K562 (cell line): ENCODE measurements at regions not wholly inside any gene's neighbourhood (a gene's known extent, or its start where the extent isn't known, plus 50 kb on each side); places are given as distances from the start of the nearest gene placed in this dataset.

ENCODE experiments used
- ATAC-seq: fragments of 200-7000 bp; cut with Tn5 transposase; 3 replicates; pipeline ENCODE4 v1.9.1; 2020; ENCODE audit warnings: moderate library complexity
- BruUV-seq: library from RNA; stranded (reverse); fragments of 400-500 nt; replicated peaks from 2 replicates; lab custom pipeline; 2021; lab: Mats Ljungman, UMichigan
- CTCF ChIA-PET: fragments of 300-600 bp; formaldehyde crosslinking; extraction: SDS; loops from one replicate; lab custom pipeline; 2021; ENCODE audit warnings: low intra/inter-chr PET ratio; lab: Yijun Ruan, JAX
- POLR2A ChIA-PET: fragments of 300-600, 350-650 bp; sonication (Branson Sonifier 250); formaldehyde crosslinking; extraction: SDS; loops from one replicate; lab custom pipeline; 2021; ENCODE audit warnings: antibody characterized with exemption, inconsistent platforms; lab: Yijun Ruan, JAX
- DNase-seq, 4 experiments: peaks; one replicate each; pipeline versions ENCODE4 v3.0.0 to v3.0.0-alpha.2; 2011 to 2018; ENCODE audit warnings: low spot score in 3 of 4, mixed read lengths in 3 of 4; ENCODE audit errors: extremely low read depth in 1 of 4
- FAIRE-seq: peaks from 2 replicates; lab custom pipeline; 2011; peaks lifted over from hg19 to GRCh38; lab: Jason Lieb, UNC
- H2AFZ ChIP-seq: 2 replicates; pipeline ENCODE4 v1.6.0; 2011; ENCODE audit warnings: low read depth, low read length, control low read depth, inconsistent platforms
- H3K27ac ChIP-seq: fragments of 200-600 bp; 3 replicates; pipeline ENCODE4 v1.8.0; 2011; ENCODE audit warnings: low read depth, mild to moderate bottlenecking, control low read depth, inconsistent platforms, low read length, moderate library complexity, mixed read lengths; ENCODE audit errors: extremely low read depth
- H3K27me3 ChIP-seq, 2 experiments: fragments of 300-600 bp in 1 of 2; 2 replicates in 1 of 2; 3 replicates in 1 of 2; pipeline versions ENCODE4 v1.6.0 to v1.8.0; 2011; ENCODE audit warnings: inconsistent platforms in 2 of 2, low read length in 2 of 2, mild to moderate bottlenecking in 1 of 2, mixed read lengths in 1 of 2, moderate library complexity in 1 of 2; ENCODE audit not compliant: control insufficient read depth in 2 of 2, insufficient read depth in 2 of 2
- H3K36me3 ChIP-seq: fragments of 300-600 bp; 3 replicates; pipeline ENCODE4 v1.8.0; 2011; ENCODE audit warnings: mild to moderate bottlenecking, low read length, inconsistent platforms; ENCODE audit not compliant: control insufficient read depth, insufficient read depth
- H3K4me1 ChIP-seq, 2 experiments: fragments of 200-600 bp in 1 of 2; replicated peaks in 1 of 2; 2 replicates in 1 of 2; 3 replicates in 1 of 2; pipeline versions ENCODE4 v1.5.1 to v1.8.0; 2011; ENCODE audit warnings: inconsistent platforms in 2 of 2, low read length in 2 of 2, mild to moderate bottlenecking in 1 of 2, mixed read lengths in 1 of 2, moderate library complexity in 1 of 2; ENCODE audit not compliant: control insufficient read depth in 2 of 2, insufficient read depth in 2 of 2
- H3K4me2 ChIP-seq: 2 replicates; pipeline ENCODE4 v1.6.1; 2011; ENCODE audit warnings: low read length, control low read depth, inconsistent platforms, mixed read lengths; ENCODE audit not compliant: insufficient read depth
- H3K4me3 ChIP-seq: fragments of 200-600 bp; sonication (generic), shearing (Covaris generic); 2 replicates; pipeline ENCODE4 v1.5.1; 2016; ENCODE audit warnings: control low read depth, inconsistent platforms
- H3K79me2 ChIP-seq: fragments of 200-600 bp; 3 replicates; pipeline ENCODE4 v1.8.0; 2011; ENCODE audit warnings: low read length, inconsistent platforms; ENCODE audit not compliant: control insufficient read depth, insufficient read depth
- H3K9ac ChIP-seq, 2 experiments: 2 replicates each; pipeline versions ENCODE4 v1.6.0 to v1.6.1; 2011; ENCODE audit warnings: low read depth in 2 of 2, low read length in 2 of 2, control low read depth in 1 of 2, inconsistent platforms in 1 of 2, mild to moderate bottlenecking in 1 of 2, mixed read lengths in 1 of 2; ENCODE audit not compliant: insufficient read depth in 1 of 2
- H3K9me1 ChIP-seq: one replicate; pipeline ENCODE4 v1.6.0; 2011; ENCODE audit warnings: inconsistent platforms, mild to moderate bottlenecking, low read length, moderate library complexity; ENCODE audit not compliant: control insufficient read depth, insufficient read depth
- H3K9me3 ChIP-seq: replicated peaks from 2 replicates; pipeline ENCODE4 v1.5.1; 2011; ENCODE audit warnings: low read depth, low read length, inconsistent platforms; ENCODE audit not compliant: control insufficient read depth, insufficient read depth
- H4K20me1 ChIP-seq: replicated peaks from 2 replicates; pipeline ENCODE4 v1.6.1; 2011; ENCODE audit warnings: low read length, inconsistent platforms, mixed read lengths; ENCODE audit not compliant: control insufficient read depth, insufficient read depth
- CTBP1 ChIP-seq: fragments of 450-650 bp; IDR thresholded peaks from 2 replicates; pipeline ENCODE4 v1.6.1; 2016; ENCODE audit warnings: borderline replicate concordance
- ESRRA ChIP-seq: fragments of 450-650 bp; IDR thresholded peaks from 2 replicates; pipeline ENCODE4 v1.6.1; 2014; ENCODE audit warnings: low read depth, mild to moderate bottlenecking, moderate library complexity, borderline replicate concordance
- ETS2 ChIP-seq: IDR thresholded peaks from 2 replicates; pipeline ENCODE4 v1.6.1; 2016; ENCODE audit warnings: borderline replicate concordance, missing genetic modification characterization, mild to moderate bottlenecking, moderate library complexity, missing compliant biosample characterization; ENCODE audit not compliant: poor library complexity, severe bottlenecking
- NBN ChIP-seq: fragments of 450-650 bp; IDR thresholded peaks from 2 replicates; pipeline ENCODE4 v1.6.1; 2016; ENCODE audit warnings: low read depth, mild to moderate bottlenecking
- U2AF1 ChIP-seq: fragments of 200-400 bp; formaldehyde crosslinking; optimal IDR thresholded peaks from 2 replicates; pipeline ENCODE3; 2017; ENCODE audit warnings: mild to moderate bottlenecking, low read depth, low read length, moderate library complexity
- ZNF561 ChIP-seq: fragments of 450-650 bp; formaldehyde crosslinking; conservative IDR thresholded peaks from 2 replicates; pipeline ENCODE4 v1.4.0; 2020; ENCODE audit warnings: mild to moderate bottlenecking, moderate library complexity
- ZNF785 ChIP-seq: fragments of 250-450 bp; sonication (Bioruptor Pico); IDR thresholded peaks from 2 replicates; pipeline ENCODE4 v1.4.0; 2020; ENCODE audit warnings: mild to moderate bottlenecking
- in situ Hi-C: fragments of 300-500 bp; cut with MboI; formaldehyde crosslinking; loops from 4 replicates; pipeline ENCODE4 v1.15.0; 2018; ENCODE audit warnings: inconsistent platforms, mixed read lengths
- intact Hi-C: fragments of 100-400 bp; cut with micrococcal nuclease; formaldehyde crosslinking; loops from 2 replicates; pipeline ENCODE4 v1.14.2; 2022
- TF ChIP-seq, protein P1 (sequence below), 2 experiments: IDR thresholded peaks in 1 of 2; conservative IDR thresholded peaks in 1 of 2; 2 replicates each; pipeline ENCODE4 v1.6.1; 2016; ENCODE audit warnings: low read depth in 2 of 2, mild to moderate bottlenecking in 1 of 2, missing compliant biosample characterization in 1 of 2, missing genetic modification characterization in 1 of 2, moderate library complexity in 1 of 2
- TF ChIP-seq, protein P2 (sequence below): fragments of 250-450 bp; sonication (Bioruptor Pico); IDR thresholded peaks from 2 replicates; pipeline ENCODE4 v1.5.0; 2020; ENCODE audit warnings: mild to moderate bottlenecking, borderline replicate concordance
- TF ChIP-seq, protein P3 (sequence below): IDR thresholded peaks from 2 replicates; pipeline ENCODE4 v1.6.1; 2011; ENCODE audit not compliant: insufficient read length; ENCODE audit errors: extremely low read depth
- TF ChIP-seq, protein P4 (sequence below): fragments of 250-450 bp; sonication (Bioruptor Pico); IDR thresholded peaks from 2 replicates; pipeline ENCODE4 v1.9.0; 2021; ENCODE audit warnings: mild to moderate bottlenecking, inconsistent platforms

DNA sequence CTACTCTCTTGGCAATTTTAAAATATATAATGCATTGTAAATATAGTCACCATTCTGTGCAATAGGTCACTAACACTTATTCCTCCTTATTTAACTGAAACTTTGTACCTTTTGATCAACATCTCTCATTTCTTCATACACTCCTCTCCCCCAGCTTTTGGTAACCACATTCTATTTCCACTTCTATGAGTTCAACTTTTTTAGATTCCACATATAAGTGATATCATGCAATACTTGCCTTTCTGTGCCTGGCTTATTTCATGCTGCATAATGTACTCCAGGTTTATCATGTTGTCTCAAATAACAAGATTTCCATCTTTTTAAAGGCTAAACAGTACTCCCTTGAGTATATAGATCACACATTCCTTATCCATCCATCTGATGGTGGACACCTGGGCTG, 188.8 kb downstream of the NXNL2 start:
- intact Hi-C loops: no loop called here
- CTCF ChIA-PET: no interaction called here
- POLR2A ChIA-PET: no interaction called here
- TF ChIP-seq, protein P1, sequence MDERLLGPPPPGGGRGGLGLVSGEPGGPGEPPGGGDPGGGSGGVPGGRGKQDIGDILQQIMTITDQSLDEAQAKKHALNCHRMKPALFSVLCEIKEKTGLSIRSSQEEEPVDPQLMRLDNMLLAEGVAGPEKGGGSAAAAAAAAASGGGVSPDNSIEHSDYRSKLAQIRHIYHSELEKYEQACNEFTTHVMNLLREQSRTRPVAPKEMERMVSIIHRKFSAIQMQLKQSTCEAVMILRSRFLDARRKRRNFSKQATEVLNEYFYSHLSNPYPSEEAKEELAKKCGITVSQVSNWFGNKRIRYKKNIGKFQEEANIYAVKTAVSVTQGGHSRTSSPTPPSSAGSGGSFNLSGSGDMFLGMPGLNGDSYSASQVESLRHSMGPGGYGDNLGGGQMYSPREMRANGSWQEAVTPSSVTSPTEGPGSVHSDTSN (CRISPR knock-in tag; IDR thresholded peaks at IDR 0.05; ENCODE audit: low read depth): no peak
- TF ChIP-seq, protein P1 (tag; conservative IDR thresholded peaks at IDR 0.05; ENCODE audit: low read depth): no peak
- TF ChIP-seq, protein P2, sequence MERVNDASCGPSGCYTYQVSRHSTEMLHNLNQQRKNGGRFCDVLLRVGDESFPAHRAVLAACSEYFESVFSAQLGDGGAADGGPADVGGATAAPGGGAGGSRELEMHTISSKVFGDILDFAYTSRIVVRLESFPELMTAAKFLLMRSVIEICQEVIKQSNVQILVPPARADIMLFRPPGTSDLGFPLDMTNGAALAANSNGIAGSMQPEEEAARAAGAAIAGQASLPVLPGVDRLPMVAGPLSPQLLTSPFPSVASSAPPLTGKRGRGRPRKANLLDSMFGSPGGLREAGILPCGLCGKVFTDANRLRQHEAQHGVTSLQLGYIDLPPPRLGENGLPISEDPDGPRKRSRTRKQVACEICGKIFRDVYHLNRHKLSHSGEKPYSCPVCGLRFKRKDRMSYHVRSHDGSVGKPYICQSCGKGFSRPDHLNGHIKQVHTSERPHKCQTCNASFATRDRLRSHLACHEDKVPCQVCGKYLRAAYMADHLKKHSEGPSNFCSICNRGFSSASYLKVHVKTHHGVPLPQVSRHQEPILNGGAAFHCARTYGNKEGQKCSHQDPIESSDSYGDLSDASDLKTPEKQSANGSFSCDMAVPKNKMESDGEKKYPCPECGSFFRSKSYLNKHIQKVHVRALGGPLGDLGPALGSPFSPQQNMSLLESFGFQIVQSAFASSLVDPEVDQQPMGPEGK: no peak
- TF ChIP-seq U2AF1 (no peak), ESRRA (no peak), ZNF561 (CRISPR knock-in tag) (no peak), CTBP1 (no peak), ETS2 (tag) (no peak), NBN (no peak), ZNF785 (CRISPR knock-in tag) (no peak)
- TF ChIP-seq, protein P3, sequence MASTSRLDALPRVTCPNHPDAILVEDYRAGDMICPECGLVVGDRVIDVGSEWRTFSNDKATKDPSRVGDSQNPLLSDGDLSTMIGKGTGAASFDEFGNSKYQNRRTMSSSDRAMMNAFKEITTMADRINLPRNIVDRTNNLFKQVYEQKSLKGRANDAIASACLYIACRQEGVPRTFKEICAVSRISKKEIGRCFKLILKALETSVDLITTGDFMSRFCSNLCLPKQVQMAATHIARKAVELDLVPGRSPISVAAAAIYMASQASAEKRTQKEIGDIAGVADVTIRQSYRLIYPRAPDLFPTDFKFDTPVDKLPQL: no peak
- TF ChIP-seq, protein P4, sequence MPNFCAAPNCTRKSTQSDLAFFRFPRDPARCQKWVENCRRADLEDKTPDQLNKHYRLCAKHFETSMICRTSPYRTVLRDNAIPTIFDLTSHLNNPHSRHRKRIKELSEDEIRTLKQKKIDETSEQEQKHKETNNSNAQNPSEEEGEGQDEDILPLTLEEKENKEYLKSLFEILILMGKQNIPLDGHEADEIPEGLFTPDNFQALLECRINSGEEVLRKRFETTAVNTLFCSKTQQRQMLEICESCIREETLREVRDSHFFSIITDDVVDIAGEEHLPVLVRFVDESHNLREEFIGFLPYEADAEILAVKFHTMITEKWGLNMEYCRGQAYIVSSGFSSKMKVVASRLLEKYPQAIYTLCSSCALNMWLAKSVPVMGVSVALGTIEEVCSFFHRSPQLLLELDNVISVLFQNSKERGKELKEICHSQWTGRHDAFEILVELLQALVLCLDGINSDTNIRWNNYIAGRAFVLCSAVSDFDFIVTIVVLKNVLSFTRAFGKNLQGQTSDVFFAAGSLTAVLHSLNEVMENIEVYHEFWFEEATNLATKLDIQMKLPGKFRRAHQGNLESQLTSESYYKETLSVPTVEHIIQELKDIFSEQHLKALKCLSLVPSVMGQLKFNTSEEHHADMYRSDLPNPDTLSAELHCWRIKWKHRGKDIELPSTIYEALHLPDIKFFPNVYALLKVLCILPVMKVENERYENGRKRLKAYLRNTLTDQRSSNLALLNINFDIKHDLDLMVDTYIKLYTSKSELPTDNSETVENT: no peak

More for the DNA sequence above, 188.8 kb downstream of the NXNL2 start:
- Histone ChIP-seq H2AFZ (no peak overlapping the region), H3K9me1 (no peaks in the 10 kb centered on the region), H3K27ac (no peak overlapping the region), H3K36me3 (no peaks in the 10 kb centered on the region), H3K9me3 (no peaks in the 10 kb centered on the region), H4K20me1 (no peaks in the 10 kb centered on the region), H3K4me1 (no peaks in the 10 kb centered on the region), H3K9ac (no peak overlapping the region), H3K4me3 (no peak overlapping the region), H3K4me2 (no peak overlapping the region), H3K79me2 (no peaks in the 10 kb centered on the region), H3K27me3 (no peaks in the 10 kb centered on the region)
- no peak for DNase-seq
- in situ Hi-C loops: no loop called here
- no peak for ATAC-seq
- no peak for FAIRE-seq
- BruUV-seq: no TSS peak
